Stomach (tissue), 4 donors: ENCODE measurements at regions not wholly inside any gene's neighbourhood (a gene's known extent, or its start where the extent isn't known, plus 50 kb on each side); places are given as distances from the start of the nearest gene placed in this dataset.
"Not testable (repeated sequence)": the region's sequence is repeated elsewhere in the genome, so short reads cannot be mapped to it uniquely, and the experiment has no call there.

ENCODE experiments used
- POLR2A ChIP-seq, 4 donors: fragments of 450-650 bp; IDR thresholded peaks; one replicate each; pipeline ENCODE4 v1.6.1; 2016; ENCODE audit warnings: antibody characterized with exemption in 4 of 4, control low read depth in 2 of 4, mild to moderate bottlenecking in 1 of 4, moderate library complexity in 1 of 4
- POLR2AphosphoS5 ChIP-seq, 3 donors: sonication (generic); formaldehyde crosslinking; IDR thresholded peaks; one replicate each; pipeline ENCODE4 v1.6.1; 2016; ENCODE audit warnings: antibody characterized with exemption in 3 of 3

DNA sequence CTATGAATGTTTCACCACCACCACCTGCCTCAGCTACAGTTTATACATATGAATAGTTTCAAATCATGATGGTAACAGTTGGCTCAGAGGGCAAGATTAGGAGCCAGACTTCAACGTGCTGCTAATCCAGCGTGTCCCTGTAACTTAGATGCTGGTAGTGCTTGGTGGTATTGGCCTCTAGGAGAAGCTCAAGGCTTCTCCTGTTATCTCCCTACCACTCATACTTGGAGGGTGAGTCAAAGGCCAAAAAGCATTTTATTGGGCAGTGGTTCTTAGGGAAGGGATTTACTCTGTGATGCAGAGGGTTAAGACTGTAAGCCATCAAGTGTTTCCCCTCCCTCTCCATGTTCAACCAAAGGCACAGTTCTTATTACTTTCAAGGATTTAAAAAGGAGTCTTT, 57.2 kb upstream of the LRRC37A2 start:
- TF ChIP-seq POLR2A, POLR2AphosphoS5 (IDR thresholded peaks at IDR 0.05): not testable (repeated sequence)
